Endothelial cell of umbilical vein (primary cell): ENCODE measurements at regions not wholly inside any gene's neighbourhood (a gene's known extent, or its start where the extent isn't known, plus 50 kb on each side); places are given as distances from the start of the nearest gene placed in this dataset.

Source experiments
- BruUV-seq: library from RNA; stranded (reverse); fragments of 400-500 nt; replicated peaks from 2 replicates; lab custom pipeline; 2021; lab: Mats Ljungman, UMichigan
- CTCF ChIA-PET: fragments of 300-600, 350-600 bp; sonication (Branson Sonifier 250); formaldehyde crosslinking; loops from one replicate; lab custom pipeline; 2021; ENCODE audit warnings: antibody characterized with exemption, inconsistent platforms; lab: Charles Lee
- POLR2A ChIA-PET: fragments of 300-600, 350-600 bp; sonication (Branson Sonifier 250); formaldehyde crosslinking; loops from one replicate; lab custom pipeline; 2021; ENCODE audit warnings: antibody characterized with exemption, inconsistent platforms; lab: Charles Lee
- DNase-seq: peaks from one replicate; pipeline ENCODE4 v3.0.0-alpha.2; 2011; ENCODE audit warnings: low read depth, low spot score
- FAIRE-seq: peaks from 2 replicates; lab custom pipeline; 2011; peaks lifted over from hg19 to GRCh38; lab: Jason Lieb, UNC
- H2AFZ ChIP-seq: 2 replicates; pipeline ENCODE4 v1.6.0; 2012; ENCODE audit warnings: low read depth, low read length, control low read depth, inconsistent platforms
- H3K27ac ChIP-seq: 2 replicates; pipeline ENCODE4 v1.5.1; 2011; ENCODE audit warnings: low read depth, mild to moderate bottlenecking, control low read depth, low read length, moderate library complexity; ENCODE audit not compliant: insufficient read depth
- H3K27me3 ChIP-seq, 2 experiments: 2 replicates each; pipeline versions ENCODE4 v1.6.0 to v1.6.1; 2011; ENCODE audit warnings: low read length in 2 of 2, mixed read lengths in 1 of 2; ENCODE audit not compliant: control insufficient read depth in 2 of 2, insufficient read depth in 2 of 2
- H3K36me3 ChIP-seq, 2 experiments: 2 replicates in 1 of 2; 3 replicates in 1 of 2; pipeline ENCODE4 v1.5.1; 2011; ENCODE audit warnings: low read length in 2 of 2, mild to moderate bottlenecking in 1 of 2, moderate library complexity in 1 of 2; ENCODE audit not compliant: control insufficient read depth in 2 of 2, insufficient read depth in 2 of 2; ENCODE audit errors: extremely low read depth in 1 of 2
- H3K4me1 ChIP-seq: 3 replicates; pipeline ENCODE4 v1.5.1; 2011; ENCODE audit warnings: mild to moderate bottlenecking, low read length; ENCODE audit not compliant: control insufficient read depth, insufficient read depth; ENCODE audit errors: extremely low read depth
- H3K4me2 ChIP-seq: 2 replicates; pipeline ENCODE4 v1.6.1; 2011; ENCODE audit warnings: low read length, control low read depth, mixed read lengths; ENCODE audit not compliant: insufficient read depth
- H3K4me3 ChIP-seq, 3 experiments: fragments of 200-600 bp in 1 of 3; sonication (generic), shearing (Covaris generic) in 1 of 3; replicated peaks in 1 of 3; 2 replicates each; pipeline ENCODE4 v1.5.1; 2011 to 2016; ENCODE audit warnings: control low read depth in 3 of 3, low read length in 3 of 3, mild to moderate bottlenecking in 2 of 3, inconsistent platforms in 1 of 3, low read depth in 1 of 3, moderate library complexity in 1 of 3; ENCODE audit not compliant: insufficient read depth in 1 of 3
- H3K79me2 ChIP-seq: 2 replicates; pipeline ENCODE4 v1.6.0; 2012; ENCODE audit warnings: low read length, inconsistent platforms; ENCODE audit not compliant: control insufficient read depth, insufficient read depth
- H3K9ac ChIP-seq: replicated peaks from 2 replicates; pipeline ENCODE3; 2011; ENCODE audit warnings: low read length, control low read depth; ENCODE audit not compliant: insufficient read depth; ENCODE audit errors: extremely low read depth
- H3K9me1 ChIP-seq: replicated peaks from 3 replicates; pipeline ENCODE4 v1.6.0; 2011; ENCODE audit warnings: mild to moderate bottlenecking, low read length; ENCODE audit not compliant: control insufficient read depth, insufficient read depth; ENCODE audit errors: extremely low read depth
- H3K9me3 ChIP-seq: replicated peaks from 2 replicates; pipeline ENCODE4 v1.5.1; 2012; ENCODE audit warnings: low read length, inconsistent platforms; ENCODE audit not compliant: control insufficient read depth, insufficient read depth
- H4K20me1 ChIP-seq: replicated peaks from 2 replicates; pipeline ENCODE3; 2011; ENCODE audit warnings: mild to moderate bottlenecking, low read length; ENCODE audit not compliant: control insufficient read depth, insufficient read depth; ENCODE audit errors: extremely low read depth
- EZH2 ChIP-seq: IDR thresholded peaks from 2 replicates; pipeline ENCODE4 v1.6.1; 2012; ENCODE audit warnings: borderline replicate concordance, low read depth, mild to moderate bottlenecking, moderate library complexity, low read length, inconsistent platforms; ENCODE audit not compliant: severe bottlenecking
- FOS ChIP-seq: IDR thresholded peaks from 2 replicates; pipeline ENCODE4 v1.6.1; 2011; ENCODE audit warnings: mild to moderate bottlenecking, low read length, moderate library complexity, borderline replicate concordance; ENCODE audit not compliant: insufficient read depth
- GATA2 ChIP-seq: IDR thresholded peaks from 2 replicates; pipeline ENCODE4 v1.7.0; 2011; ENCODE audit warnings: low read depth, mild to moderate bottlenecking, moderate library complexity, mixed read lengths, low read length; ENCODE audit not compliant: insufficient read length, insufficient read depth
- JUN ChIP-seq: IDR thresholded peaks from 2 replicates; pipeline ENCODE4 v1.6.1; 2011; ENCODE audit warnings: borderline replicate concordance, low read depth; ENCODE audit not compliant: insufficient read length, insufficient read depth
- MYC ChIP-seq: IDR thresholded peaks from one replicate; pipeline ENCODE4 v1.6.1; 2011; ENCODE audit warnings: mild to moderate bottlenecking, low read depth, low read length
- POLR2A ChIP-seq: IDR thresholded peaks from 2 replicates; pipeline ENCODE4 v1.6.1; 2012; ENCODE audit warnings: low read depth, mild to moderate bottlenecking, control low read depth, low read length
- POLR2AphosphoS5 ChIP-seq: IDR thresholded peaks from 2 replicates; pipeline ENCODE4 v1.6.1; 2012; ENCODE audit warnings: low read depth, mild to moderate bottlenecking, control low read depth, low read length, moderate library complexity; ENCODE audit not compliant: insufficient read depth
- dilution Hi-C: fragments of 300-500 bp; cut with MboI; formaldehyde crosslinking; loops from one replicate; pipeline ENCODE4 v1.15.0; 2019; ENCODE audit warnings: low sequenced_read_pairs; ENCODE audit not compliant: extremely low pct_ligation_motif_present
- intact Hi-C: fragments of 100-400 bp; cut with micrococcal nuclease; formaldehyde crosslinking; loops from one replicate; pipeline ENCODE4 v1.10.0; 2022
- TF ChIP-seq, protein P1 (sequence below), 2 donors: IDR thresholded peaks; 1 replicate in 1 of 2; 2 replicates in 1 of 2; pipeline ENCODE4 v1.5.1; 2011; ENCODE audit warnings: low read length in 2 of 2, mild to moderate bottlenecking in 2 of 2, moderate library complexity in 2 of 2, control low read depth in 1 of 2, inconsistent platforms in 1 of 2, low read depth in 1 of 2; ENCODE audit not compliant: insufficient read depth in 1 of 2; ENCODE audit errors: extremely low read depth in 1 of 2
- TF ChIP-seq, protein P2 (sequence below): IDR thresholded peaks from 2 replicates; pipeline ENCODE4 v1.6.1; 2011; ENCODE audit not compliant: insufficient read depth, insufficient read length

GRCh38 chr17:5809580-5810188 is 225.4 kb upstream of the NLRP1 start:
- no peaks in the 10 kb centered on the region for H3K9me1 ChIP-seq
- no peaks in the 10 kb centered on the region for H3K9me3 ChIP-seq
- H3K79me2 ChIP-seq: no peaks in the 10 kb centered on the region
- intact Hi-C loops: no loop called here
- H3K4me3 ChIP-seq: no peak overlapping the region
- no peak overlapping the region for H3K4me2 ChIP-seq
- H3K9ac ChIP-seq: no peak overlapping the region
- CTCF ChIA-PET: no interaction called here
- H3K36me3 ChIP-seq: no peaks in the 10 kb centered on the region
- POLR2A ChIA-PET: no interaction called here
- FAIRE-seq: no peak
- H3K27me3 ChIP-seq: no peaks in the 10 kb centered on the region
- no peak overlapping the region for H3K27ac ChIP-seq
- H3K4me1 ChIP-seq: no peaks in the 10 kb centered on the region
- H2AFZ ChIP-seq: no peak overlapping the region
- no peak for TF ChIP-seq POLR2A
- TF ChIP-seq, protein P1, sequence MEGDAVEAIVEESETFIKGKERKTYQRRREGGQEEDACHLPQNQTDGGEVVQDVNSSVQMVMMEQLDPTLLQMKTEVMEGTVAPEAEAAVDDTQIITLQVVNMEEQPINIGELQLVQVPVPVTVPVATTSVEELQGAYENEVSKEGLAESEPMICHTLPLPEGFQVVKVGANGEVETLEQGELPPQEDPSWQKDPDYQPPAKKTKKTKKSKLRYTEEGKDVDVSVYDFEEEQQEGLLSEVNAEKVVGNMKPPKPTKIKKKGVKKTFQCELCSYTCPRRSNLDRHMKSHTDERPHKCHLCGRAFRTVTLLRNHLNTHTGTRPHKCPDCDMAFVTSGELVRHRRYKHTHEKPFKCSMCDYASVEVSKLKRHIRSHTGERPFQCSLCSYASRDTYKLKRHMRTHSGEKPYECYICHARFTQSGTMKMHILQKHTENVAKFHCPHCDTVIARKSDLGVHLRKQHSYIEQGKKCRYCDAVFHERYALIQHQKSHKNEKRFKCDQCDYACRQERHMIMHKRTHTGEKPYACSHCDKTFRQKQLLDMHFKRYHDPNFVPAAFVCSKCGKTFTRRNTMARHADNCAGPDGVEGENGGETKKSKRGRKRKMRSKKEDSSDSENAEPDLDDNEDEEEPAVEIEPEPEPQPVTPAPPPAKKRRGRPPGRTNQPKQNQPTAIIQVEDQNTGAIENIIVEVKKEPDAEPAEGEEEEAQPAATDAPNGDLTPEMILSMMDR (IDR thresholded peaks at IDR 0.05; ENCODE audit: extremely low read depth in 1 of 2, insufficient read depth in 1 of 2, low read depth in 1 of 2, low read length in 2 of 2): no peak
- no peak for TF ChIP-seq POLR2AphosphoS5
- TF ChIP-seq EZH2: no peak
- no peak for TF ChIP-seq JUN
- TF ChIP-seq, protein P2, sequence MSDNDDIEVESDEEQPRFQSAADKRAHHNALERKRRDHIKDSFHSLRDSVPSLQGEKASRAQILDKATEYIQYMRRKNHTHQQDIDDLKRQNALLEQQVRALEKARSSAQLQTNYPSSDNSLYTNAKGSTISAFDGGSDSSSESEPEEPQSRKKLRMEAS: no peak
- TF ChIP-seq FOS: no peak
- no peak for TF ChIP-seq GATA2
- TF ChIP-seq MYC: no peak
- H4K20me1 ChIP-seq: no peaks in the 10 kb centered on the region
- no TSS peak for BruUV-seq
- no peak for DNase-seq
- dilution Hi-C loops: no loop called here
